CD14-positive monocyte (primary cell): ENCODE measurements at regions not wholly inside any gene's neighbourhood (a gene's known extent, or its start where the extent isn't known, plus 50 kb on each side); places are given as distances from the start of the nearest gene placed in this dataset.

ENCODE experiments used
- DNase-seq, 3 donors: peaks; one replicate each; pipeline ENCODE4 v3.0.0-alpha.2; 2011 to 2022
- H2AFZ ChIP-seq: 2 replicates; pipeline ENCODE4 v1.6.0; 2012; ENCODE audit warnings: mild to moderate bottlenecking, low read depth, low read length, inconsistent platforms; ENCODE audit not compliant: insufficient read depth, poor library complexity, severe bottlenecking
- H3K27ac ChIP-seq, 2 donors: 1 replicate in 1 of 2; 2 replicates in 1 of 2; pipeline ENCODE4 v1.5.1; 2012 to 2013; ENCODE audit warnings: low read length in 2 of 2, control low read depth in 1 of 2, inconsistent platforms in 1 of 2, low read depth in 1 of 2, mild to moderate bottlenecking in 1 of 2
- H3K27me3 ChIP-seq, 2 donors: one replicate each; pipeline versions ENCODE4 v1.6.0 to v1.6.1; 2011 to 2013; ENCODE audit warnings: low read length in 2 of 2; ENCODE audit not compliant: control insufficient read depth in 2 of 2, insufficient read depth in 2 of 2
- H3K36me3 ChIP-seq, 2 donors: replicated peaks in 1 of 2; 1 replicate in 1 of 2; 2 replicates in 1 of 2; pipeline versions ENCODE4 v1.5.1 to v1.6.1; 2012 to 2013; ENCODE audit warnings: low read length in 2 of 2, control low read depth in 1 of 2, inconsistent platforms in 1 of 2, mild to moderate bottlenecking in 1 of 2; ENCODE audit not compliant: insufficient read depth in 2 of 2, control insufficient read depth in 1 of 2
- H3K4me1 ChIP-seq, 2 donors: 1 replicate in 1 of 2; 2 replicates in 1 of 2; pipeline versions ENCODE4 v1.5.1 to v1.6.1; 2012 to 2013; ENCODE audit warnings: low read length in 2 of 2, control low read depth in 1 of 2, inconsistent platforms in 1 of 2, mild to moderate bottlenecking in 1 of 2, moderate library complexity in 1 of 2; ENCODE audit not compliant: insufficient read depth in 2 of 2, control insufficient read depth in 1 of 2
- H3K4me2 ChIP-seq: replicated peaks from 2 replicates; pipeline ENCODE3; 2012; ENCODE audit warnings: low read length, moderate library complexity, mild to moderate bottlenecking; ENCODE audit not compliant: poor library complexity, severe bottlenecking; ENCODE audit errors: extremely low read depth
- H3K4me3 ChIP-seq, 3 experiments: fragments of 200-600 bp in 1 of 3; sonication (generic) in 1 of 3; replicated peaks in 1 of 3; 1 replicate in 2 of 3; 2 replicates in 1 of 3; pipeline ENCODE4 v1.5.1; 2011 to 2013; ENCODE audit warnings: low read length in 3 of 3, mild to moderate bottlenecking in 3 of 3, control low read depth in 2 of 3, low read depth in 2 of 3, inconsistent platforms in 1 of 3, moderate library complexity in 1 of 3
- H3K79me2 ChIP-seq: 2 replicates; pipeline ENCODE4 v1.6.0; 2012; ENCODE audit warnings: mild to moderate bottlenecking, control low read depth, inconsistent platforms, low read length, moderate library complexity; ENCODE audit not compliant: insufficient read depth
- H3K9ac ChIP-seq: 2 replicates; pipeline ENCODE4 v1.6.0; 2017; ENCODE audit warnings: low read length, mild to moderate bottlenecking; ENCODE audit not compliant: insufficient read depth, poor library complexity, severe bottlenecking
- H3K9me3 ChIP-seq, 2 donors: replicated peaks in 1 of 2; 1 replicate in 1 of 2; 2 replicates in 1 of 2; pipeline versions ENCODE4 v1.5.1 to v1.6.1; 2012 to 2013; ENCODE audit warnings: low read length in 2 of 2, control low read depth in 1 of 2; ENCODE audit not compliant: control insufficient read depth in 1 of 2, insufficient read depth in 1 of 2
- H4K20me1 ChIP-seq: 2 replicates; pipeline ENCODE4 v1.6.0; 2012; ENCODE audit warnings: mild to moderate bottlenecking, low read length, control low read depth, moderate library complexity; ENCODE audit not compliant: insufficient read depth
- H3K27ac Mint-ChIP-seq, 7 donors: one replicate each; pipeline ENCODE4 v1.8.0; 2020; ENCODE audit warnings: mild to moderate bottlenecking in 7 of 7, mixed read lengths in 7 of 7, moderate library complexity in 6 of 7, inconsistent platforms in 2 of 7
- H3K27me3 Mint-ChIP-seq, 3 donors: one replicate each; pipeline ENCODE4 v1.8.0; 2021 to 2022; ENCODE audit warnings: low read depth in 3 of 3, mild to moderate bottlenecking in 3 of 3, mixed read lengths in 3 of 3, moderate library complexity in 3 of 3, inconsistent platforms in 1 of 3
- H3K36me3 Mint-ChIP-seq, 2 donors: one replicate each; pipeline ENCODE4 v1.8.0; 2020; ENCODE audit warnings: mixed read lengths in 2 of 2, inconsistent platforms in 1 of 2, mild to moderate bottlenecking in 1 of 2
- H3K4me1 Mint-ChIP-seq: one replicate; pipeline ENCODE4 v1.8.0; 2020; ENCODE audit warnings: mild to moderate bottlenecking, mixed read lengths
- H3K4me3 Mint-ChIP-seq, 2 donors: one replicate each; pipeline ENCODE4 v1.8.0; 2020; ENCODE audit warnings: mild to moderate bottlenecking in 2 of 2, mixed read lengths in 2 of 2, moderate library complexity in 1 of 2
- H3K9me3 Mint-ChIP-seq, 7 donors: one replicate each; pipeline ENCODE4 v1.8.0; 2020 to 2022; ENCODE audit warnings: mixed read lengths in 7 of 7, mild to moderate bottlenecking in 6 of 7, moderate library complexity in 6 of 7, inconsistent platforms in 2 of 7
- WGBS: methylation state at CpG from one replicate; pipeline ENCODE4 v1.1.5; 2013; ENCODE audit warnings: missing lambda C conversion rate; ENCODE audit not compliant: insufficient coverage; 5-methylcytosine and 5-hydroxymethylcytosine counted together
- intact Hi-C, 2 donors: fragments of 100-400 bp; cut with micrococcal nuclease; formaldehyde crosslinking; loops; one replicate each; pipeline versions ENCODE4 v1.15.0 to v1.15.1; 2023
- TF ChIP-seq, protein P1 (sequence below): fragments of 200-600 bp; IDR thresholded peaks from one replicate; pipeline ENCODE4 v1.8.0; 2022; ENCODE audit warnings: antibody characterized with exemption, mild to moderate bottlenecking

DNA sequence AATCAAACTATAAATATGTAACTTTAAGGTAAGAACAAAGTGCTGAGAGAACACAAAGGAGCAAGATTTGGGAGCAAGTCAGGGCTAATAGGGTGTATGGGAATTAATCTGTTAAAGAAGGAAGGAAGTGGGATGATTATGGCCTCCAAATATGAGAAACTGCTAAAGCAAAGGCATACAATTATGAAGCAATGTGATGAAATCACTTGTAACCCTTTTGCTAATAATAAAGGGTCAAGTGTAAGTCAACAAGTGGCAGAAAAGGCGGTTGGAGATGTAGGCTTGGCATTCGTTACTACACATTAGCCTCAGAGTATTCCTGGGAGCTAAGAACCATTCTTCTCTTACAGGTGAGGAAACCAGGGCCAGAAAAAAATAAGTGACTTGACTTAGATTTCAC is 1002.3 kb upstream of the TENM4 start:
- Mint-ChIP-seq H3K27ac (no peak overlapping the region), H3K4me1 (no peaks in the 10 kb centered on the region), H3K9me3 (peaks cover 0 to 3% (median 2%) of the 10 kb centered on the region in 7 donors), H3K36me3 (no peaks in the 10 kb centered on the region), H3K27me3 (peaks cover 0 to 1% (median 0%) of the 10 kb centered on the region in 3 donors), H3K4me3 (no peak overlapping the region)
- no peak overlapping the region for H3K27ac ChIP-seq
- no peak overlapping the region for H3K4me2 ChIP-seq
- H3K79me2 ChIP-seq: no peaks in the 10 kb centered on the region
- no peaks in the 10 kb centered on the region for H3K36me3 ChIP-seq
- no CpG with 5 or more reads among the region's 2 CpGs for WGBS
- no peak overlapping the region for H3K4me3 ChIP-seq
- intact Hi-C loops: no loop called here
- no peak overlapping the region for H2AFZ ChIP-seq
- no peaks in the 10 kb centered on the region for H4K20me1 ChIP-seq
- no peak overlapping the region for H3K9ac ChIP-seq
- H3K27me3 ChIP-seq: no peaks in the 10 kb centered on the region
- H3K9me3 ChIP-seq: peaks cover 0 to 3% of the 10 kb centered on the region in 2 donors
- TF ChIP-seq, protein P1, sequence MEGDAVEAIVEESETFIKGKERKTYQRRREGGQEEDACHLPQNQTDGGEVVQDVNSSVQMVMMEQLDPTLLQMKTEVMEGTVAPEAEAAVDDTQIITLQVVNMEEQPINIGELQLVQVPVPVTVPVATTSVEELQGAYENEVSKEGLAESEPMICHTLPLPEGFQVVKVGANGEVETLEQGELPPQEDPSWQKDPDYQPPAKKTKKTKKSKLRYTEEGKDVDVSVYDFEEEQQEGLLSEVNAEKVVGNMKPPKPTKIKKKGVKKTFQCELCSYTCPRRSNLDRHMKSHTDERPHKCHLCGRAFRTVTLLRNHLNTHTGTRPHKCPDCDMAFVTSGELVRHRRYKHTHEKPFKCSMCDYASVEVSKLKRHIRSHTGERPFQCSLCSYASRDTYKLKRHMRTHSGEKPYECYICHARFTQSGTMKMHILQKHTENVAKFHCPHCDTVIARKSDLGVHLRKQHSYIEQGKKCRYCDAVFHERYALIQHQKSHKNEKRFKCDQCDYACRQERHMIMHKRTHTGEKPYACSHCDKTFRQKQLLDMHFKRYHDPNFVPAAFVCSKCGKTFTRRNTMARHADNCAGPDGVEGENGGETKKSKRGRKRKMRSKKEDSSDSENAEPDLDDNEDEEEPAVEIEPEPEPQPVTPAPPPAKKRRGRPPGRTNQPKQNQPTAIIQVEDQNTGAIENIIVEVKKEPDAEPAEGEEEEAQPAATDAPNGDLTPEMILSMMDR: no peak
- H3K4me1 ChIP-seq: no peaks in the 10 kb centered on the region
- DNase-seq: no peak

DNA sequence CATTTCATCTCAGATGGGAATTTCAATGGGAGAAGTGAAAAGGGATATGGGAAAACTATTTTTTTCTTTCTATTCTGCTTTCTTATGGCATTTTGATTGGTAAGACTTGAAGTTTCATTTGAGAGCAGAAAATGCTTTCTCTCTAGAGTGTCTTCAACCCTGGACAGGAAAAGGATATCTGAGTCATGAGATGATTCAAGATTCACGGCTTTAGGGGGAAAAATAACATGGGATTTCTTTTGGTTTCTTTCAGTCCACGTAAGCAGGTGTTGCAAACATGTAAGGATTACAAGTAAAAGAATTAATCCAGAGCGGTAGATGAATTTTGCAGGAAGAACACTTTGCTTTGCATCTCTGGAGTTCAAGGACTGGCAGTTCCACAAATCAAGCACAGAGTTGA is 1001.0 kb upstream of the TENM4 start:
- intact Hi-C loops: no loop called here
- no peak overlapping the region for H3K4me3 Mint-ChIP-seq
- Histone ChIP-seq H3K9ac (no peak overlapping the region), H3K4me1 (no peaks in the 10 kb centered on the region), H4K20me1 (no peaks in the 10 kb centered on the region), H3K4me3 (no peak overlapping the region), H3K9me3 (peaks cover 0 to 3% of the 10 kb centered on the region in 2 donors), H3K4me2 (no peak overlapping the region), H3K27ac (no peak overlapping the region), H3K79me2 (no peaks in the 10 kb centered on the region), H3K27me3 (no peaks in the 10 kb centered on the region), H2AFZ (no peak overlapping the region), H3K36me3 (no peaks in the 10 kb centered on the region)
- H3K27ac Mint-ChIP-seq: no peak overlapping the region
- no peak for DNase-seq
- TF ChIP-seq, protein P1: no peak
- no peaks in the 10 kb centered on the region for H3K4me1 Mint-ChIP-seq
- H3K36me3 Mint-ChIP-seq: no peaks in the 10 kb centered on the region
- peaks cover 0 to 4% (median 2%) of the 10 kb centered on the region in 7 donors for H3K9me3 Mint-ChIP-seq
- WGBS: 80% methylated on average over 2 of the region's 3 CpGs
- H3K27me3 Mint-ChIP-seq: peaks cover 0 to 1% (median 0%) of the 10 kb centered on the region in 3 donors
